Gastroesophageal sphincter (tissue), 4 donors: ENCODE measurements at regions not wholly inside any gene's neighbourhood (a gene's known extent, or its start where the extent isn't known, plus 50 kb on each side); places are given as distances from the start of the nearest gene placed in this dataset.

Experiments used
- ATAC-seq: fragments of 150-250 bp; one replicate; pipeline ENCODE4 v1.9.1; 2016; ENCODE audit warnings: mild to moderate bottlenecking, moderate library complexity
- H3K27ac ChIP-seq, 4 donors: fragments of 200-600 bp; sonication (generic) in 3 of 4; 1 replicate in 3 of 4; 2 replicates in 1 of 4; pipeline ENCODE4 v1.5.1; 2016 to 2019
- H3K27me3 ChIP-seq: fragments of 200-600 bp; sonication (generic); one replicate; pipeline ENCODE4 v1.5.1; 2019
- H3K36me3 ChIP-seq, 2 donors: fragments of 200-600 bp; sonication (generic); one replicate each; pipeline ENCODE4 v1.5.1; 2019; ENCODE audit warnings: control low read depth in 1 of 2
- H3K4me1 ChIP-seq, 3 donors: fragments of 200-600 bp; sonication (generic); 1 replicate in 2 of 3; 2 replicates in 1 of 3; pipeline ENCODE4 v1.5.1; 2016 to 2019; ENCODE audit warnings: control low read depth in 2 of 3
- H3K4me3 ChIP-seq, 2 donors: fragments of 200-600 bp; sonication (generic); one replicate each; pipeline ENCODE4 v1.5.1; 2019; ENCODE audit warnings: mild to moderate bottlenecking in 1 of 2, moderate library complexity in 1 of 2
- H3K9me3 ChIP-seq, 3 donors: fragments of 200-600 bp; sonication (generic); one replicate each; pipeline ENCODE4 v1.5.1; 2017 to 2019; ENCODE audit warnings: control low read depth in 2 of 3
- CTCF ChIP-seq, 4 experiments: fragments of 200-600 bp in 2 of 4; fragments of 450-650 bp in 2 of 4; sonication (generic) in 1 of 4; IDR thresholded peaks; one replicate each; pipeline ENCODE4 v1.5.1; 2017 to 2019; ENCODE audit warnings: antibody characterized with exemption in 4 of 4, mild to moderate bottlenecking in 2 of 4, moderate library complexity in 2 of 4
- EP300 ChIP-seq: sonication (generic); formaldehyde crosslinking; IDR thresholded peaks from one replicate; pipeline ENCODE4 v1.6.1; 2017; ENCODE audit warnings: antibody characterized with exemption, mild to moderate bottlenecking
- POLR2A ChIP-seq, 2 donors: fragments of 450-650 bp; IDR thresholded peaks; one replicate each; pipeline ENCODE4 v1.6.1; 2017; ENCODE audit warnings: antibody characterized with exemption in 2 of 2, mild to moderate bottlenecking in 2 of 2, moderate library complexity in 1 of 2
- POLR2AphosphoS5 ChIP-seq: sonication (generic); formaldehyde crosslinking; IDR thresholded peaks from one replicate; pipeline ENCODE4 v1.6.1; 2017; ENCODE audit warnings: antibody characterized with exemption
- WGBS, 2 donors: methylation state at CpG; one replicate each; pipeline ENCODE4 v1.1.5; 2018; ENCODE audit warnings: low coverage in 1 of 2; 5-methylcytosine and 5-hydroxymethylcytosine counted together

- Histone ChIP-seq H3K4me3 (no peak overlapping the region), H3K36me3 (no peaks in the 10 kb centered on the region), H3K9me3 (no peaks in the 10 kb centered on the region), H3K27ac (no peak overlapping the region), H3K27me3 (no peaks in the 10 kb centered on the region), H3K4me1 (no peaks in the 10 kb centered on the region)
- WGBS, 2 donors = no CpG with 5 or more reads among the region's 37 CpGs
- TF ChIP-seq POLR2A (IDR thresholded peaks at IDR 0.05) (no peak), CTCF (IDR thresholded peaks at IDR 0.05) (no peak), POLR2AphosphoS5 (no peak), EP300 (no peak)
- ATAC-seq = no peak
These were observed 82.8 kb upstream of the E2F3 start for GRCh38 chr6:20318851-20319387.

GRCh38 chr6:20319520-20320357 lies 81.9 kb upstream of the E2F3 start:
- no peaks in the 10 kb centered on the region for H3K9me3 ChIP-seq
- peak; percentile 65 for ATAC-seq
- H3K4me3 ChIP-seq = peak overlapping the region in 1 of 2 donors; percentile 3
- no peaks in the 10 kb centered on the region for H3K36me3 ChIP-seq
- H3K27ac ChIP-seq = no peak overlapping the region
- TF ChIP-seq EP300 = no peak
- TF ChIP-seq POLR2A (IDR thresholded peaks at IDR 0.05) = no peak
- no peak for TF ChIP-seq CTCF (IDR thresholded peaks at IDR 0.05)
- no peaks in the 10 kb centered on the region for H3K27me3 ChIP-seq
- H3K4me1 ChIP-seq = no peaks in the 10 kb centered on the region
- whole genome bisulfite sequencing, 2 donors = 79 to 82% methylated on average over 4 to 11 of the region's 23 CpGs

- ATAC-seq = no peak
These were observed 75.8 kb upstream of the E2F3 start for GRCh38 chr6:20325641-20326421.

GRCh38 chr6:20326422-20326728 lies 75.3 kb upstream of the E2F3 start:
- Histone ChIP-seq H3K9me3 (no peaks in the 10 kb centered on the region), H3K4me3 (no peak overlapping the region), H3K36me3 (no peaks in the 10 kb centered on the region), H3K4me1 (no peaks in the 10 kb centered on the region), H3K27ac (no peak overlapping the region), H3K27me3 (peaks cover 19% of the 10 kb centered on the region)
- no peak for ATAC-seq
- TF ChIP-seq POLR2A (IDR thresholded peaks at IDR 0.05) (no peak), CTCF (IDR thresholded peaks at IDR 0.05) (no peak), EP300 (no peak), POLR2AphosphoS5 (no peak)
- 94 to 100% methylated on average over 1 of the region's 1 CpG for WGBS, 2 donors

More at GRCh38 chr6:20325641-20326421, 75.8 kb upstream of the E2F3 start:
- Histone ChIP-seq H3K27ac (no peak overlapping the region), H3K36me3 (no peaks in the 10 kb centered on the region), H3K4me3 (no peak overlapping the region), H3K27me3 (peaks cover 14% of the 10 kb centered on the region), H3K4me1 (no peaks in the 10 kb centered on the region), H3K9me3 (no peaks in the 10 kb centered on the region)
- TF ChIP-seq POLR2A (IDR thresholded peaks at IDR 0.05) (no peak), CTCF (IDR thresholded peaks at IDR 0.05) (no peak), POLR2AphosphoS5 (no peak), EP300 (no peak)
- WGBS, 2 donors = 63 to 70% methylated on average over 3 to 6 of the region's 6 CpGs
